SK-N-SH treated with all-trans-retinoic acid at 6 μM for 48 hours (cell line): ENCODE measurements at regions not wholly inside any gene's neighbourhood (a gene's known extent, or its start where the extent isn't known, plus 50 kb on each side); places are given as distances from the start of the nearest gene placed in this dataset.

Source experiments
- SNAI2 ChIP-seq: fragments of 250-450 bp; sonication (Bioruptor Pico); IDR thresholded peaks from 2 replicates; pipeline ENCODE4 v1.5.0; 2020; ENCODE audit warnings: mild to moderate bottlenecking, moderate library complexity
- TF ChIP-seq, protein P1 (sequence below): fragments of 250-450 bp; sonication (Bioruptor Pico); IDR thresholded peaks from 2 replicates; pipeline ENCODE4 v1.8.0; 2020; ENCODE audit warnings: mild to moderate bottlenecking, moderate library complexity, borderline replicate concordance

DNA sequence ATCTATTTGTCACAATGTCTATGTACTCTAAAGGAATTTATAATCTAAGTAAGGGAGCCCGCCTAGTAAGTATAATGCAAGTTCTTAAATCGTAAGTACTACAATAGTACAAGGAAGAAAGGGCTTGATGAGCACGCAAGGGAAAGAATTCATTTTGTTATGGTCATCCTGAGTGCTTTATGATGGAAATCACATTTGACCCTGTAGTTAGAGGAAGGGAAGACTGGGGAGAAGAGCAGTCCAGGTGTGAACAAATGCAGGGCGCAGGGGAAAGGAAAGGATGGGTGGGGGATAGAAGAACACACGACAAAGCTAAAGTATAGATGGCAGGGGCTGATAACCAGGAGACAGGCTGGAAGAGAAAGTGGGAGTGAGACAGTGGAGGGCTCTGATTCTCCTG is 88.2 kb upstream of the ARMC3 start:
- TF ChIP-seq, protein P1, sequence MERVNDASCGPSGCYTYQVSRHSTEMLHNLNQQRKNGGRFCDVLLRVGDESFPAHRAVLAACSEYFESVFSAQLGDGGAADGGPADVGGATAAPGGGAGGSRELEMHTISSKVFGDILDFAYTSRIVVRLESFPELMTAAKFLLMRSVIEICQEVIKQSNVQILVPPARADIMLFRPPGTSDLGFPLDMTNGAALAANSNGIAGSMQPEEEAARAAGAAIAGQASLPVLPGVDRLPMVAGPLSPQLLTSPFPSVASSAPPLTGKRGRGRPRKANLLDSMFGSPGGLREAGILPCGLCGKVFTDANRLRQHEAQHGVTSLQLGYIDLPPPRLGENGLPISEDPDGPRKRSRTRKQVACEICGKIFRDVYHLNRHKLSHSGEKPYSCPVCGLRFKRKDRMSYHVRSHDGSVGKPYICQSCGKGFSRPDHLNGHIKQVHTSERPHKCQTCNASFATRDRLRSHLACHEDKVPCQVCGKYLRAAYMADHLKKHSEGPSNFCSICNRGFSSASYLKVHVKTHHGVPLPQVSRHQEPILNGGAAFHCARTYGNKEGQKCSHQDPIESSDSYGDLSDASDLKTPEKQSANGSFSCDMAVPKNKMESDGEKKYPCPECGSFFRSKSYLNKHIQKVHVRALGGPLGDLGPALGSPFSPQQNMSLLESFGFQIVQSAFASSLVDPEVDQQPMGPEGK = no peak
- TF ChIP-seq SNAI2 = no peak
